ENCODE measurements at regions not wholly inside any gene's neighbourhood (a gene's known extent, or its start where the extent isn't known, plus 50 kb on each side); places are given as distances from the start of the nearest gene placed in this dataset.

GRCh38 chr6:21312118-21312517, 281.4 kb upstream of the SOX4 start:
- DNase-seq (ENCODE audit: extremely low read depth, insufficient read length): no peak
- Histone ChIP-seq H3K4me3 (replicated peaks; ENCODE audit: low read depth, low read length) (no peak overlapping the region), H3K27me3 (replicated peaks; ENCODE audit: control insufficient read depth, insufficient read depth, low read length) (no peaks in the 10 kb centered on the region), H3K36me3 (ENCODE audit: control insufficient read depth, insufficient read depth, low read length) (no peaks in the 10 kb centered on the region)
- TF ChIP-seq, protein P1, sequence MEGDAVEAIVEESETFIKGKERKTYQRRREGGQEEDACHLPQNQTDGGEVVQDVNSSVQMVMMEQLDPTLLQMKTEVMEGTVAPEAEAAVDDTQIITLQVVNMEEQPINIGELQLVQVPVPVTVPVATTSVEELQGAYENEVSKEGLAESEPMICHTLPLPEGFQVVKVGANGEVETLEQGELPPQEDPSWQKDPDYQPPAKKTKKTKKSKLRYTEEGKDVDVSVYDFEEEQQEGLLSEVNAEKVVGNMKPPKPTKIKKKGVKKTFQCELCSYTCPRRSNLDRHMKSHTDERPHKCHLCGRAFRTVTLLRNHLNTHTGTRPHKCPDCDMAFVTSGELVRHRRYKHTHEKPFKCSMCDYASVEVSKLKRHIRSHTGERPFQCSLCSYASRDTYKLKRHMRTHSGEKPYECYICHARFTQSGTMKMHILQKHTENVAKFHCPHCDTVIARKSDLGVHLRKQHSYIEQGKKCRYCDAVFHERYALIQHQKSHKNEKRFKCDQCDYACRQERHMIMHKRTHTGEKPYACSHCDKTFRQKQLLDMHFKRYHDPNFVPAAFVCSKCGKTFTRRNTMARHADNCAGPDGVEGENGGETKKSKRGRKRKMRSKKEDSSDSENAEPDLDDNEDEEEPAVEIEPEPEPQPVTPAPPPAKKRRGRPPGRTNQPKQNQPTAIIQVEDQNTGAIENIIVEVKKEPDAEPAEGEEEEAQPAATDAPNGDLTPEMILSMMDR (IDR thresholded peaks at IDR 0.05; ENCODE audit: insufficient read depth, low read length, poor library complexity, severe bottlenecking): no peak

GRCh38 chr6:21317642-21318041, 275.9 kb upstream of the SOX4 start:
- Histone ChIP-seq H3K36me3 (ENCODE audit: control insufficient read depth, insufficient read depth, low read length) (no peaks in the 10 kb centered on the region), H3K27me3 (replicated peaks; ENCODE audit: control insufficient read depth, insufficient read depth, low read length) (no peaks in the 10 kb centered on the region), H3K4me3 (replicated peaks; ENCODE audit: low read depth, low read length) (no peak overlapping the region)
- TF ChIP-seq, protein P1 (IDR thresholded peaks at IDR 0.05; ENCODE audit: insufficient read depth, low read length, poor library complexity, severe bottlenecking): no peak
- DNase-seq (ENCODE audit: extremely low read depth, insufficient read length): no peak

- TF ChIP-seq, protein P1 (IDR thresholded peaks at IDR 0.05; ENCODE audit: insufficient read depth, low read length, poor library complexity, severe bottlenecking): no peak
- DNase-seq (ENCODE audit: extremely low read depth, insufficient read length): no peak
- no peaks in the 10 kb centered on the region for H3K27me3 ChIP-seq (replicated peaks; ENCODE audit: control insufficient read depth, insufficient read depth, low read length)
- H3K4me3 ChIP-seq (replicated peaks; ENCODE audit: low read depth, low read length): no peak overlapping the region
- no peaks in the 10 kb centered on the region for H3K36me3 ChIP-seq (ENCODE audit: control insufficient read depth, insufficient read depth, low read length)
Measured at GRCh38 chr6:21321076-21321475, 272.5 kb upstream of the SOX4 start.

DNA sequence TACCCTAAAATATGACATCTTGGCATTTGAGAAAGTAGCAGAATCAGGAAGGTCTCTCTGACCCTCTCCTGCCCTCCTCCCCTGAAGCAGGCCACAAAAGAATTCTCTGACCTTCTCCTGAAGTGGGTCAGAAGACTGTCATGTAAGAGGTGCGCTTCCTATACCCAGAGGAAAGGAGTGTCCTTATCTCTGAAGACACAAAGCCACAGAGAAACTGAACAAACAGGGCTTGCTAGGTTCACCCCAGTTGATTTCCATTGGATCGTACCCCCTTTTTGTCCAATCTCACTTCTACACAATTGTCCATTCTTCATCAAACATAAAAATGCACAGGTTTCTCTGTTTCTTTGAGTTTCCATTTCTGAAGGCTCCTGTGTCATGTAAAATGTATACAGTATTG, 272.0 kb upstream of the SOX4 start:
- H3K4me3 ChIP-seq (replicated peaks; ENCODE audit: low read depth, low read length): no peak overlapping the region
- no peak for DNase-seq (ENCODE audit: extremely low read depth, insufficient read length)
- H3K36me3 ChIP-seq (ENCODE audit: control insufficient read depth, insufficient read depth, low read length): no peaks in the 10 kb centered on the region
- TF ChIP-seq, protein P1 (IDR thresholded peaks at IDR 0.05; ENCODE audit: insufficient read depth, low read length, poor library complexity, severe bottlenecking): no peak
- H3K27me3 ChIP-seq (replicated peaks; ENCODE audit: control insufficient read depth, insufficient read depth, low read length): no peaks in the 10 kb centered on the region

DNA sequence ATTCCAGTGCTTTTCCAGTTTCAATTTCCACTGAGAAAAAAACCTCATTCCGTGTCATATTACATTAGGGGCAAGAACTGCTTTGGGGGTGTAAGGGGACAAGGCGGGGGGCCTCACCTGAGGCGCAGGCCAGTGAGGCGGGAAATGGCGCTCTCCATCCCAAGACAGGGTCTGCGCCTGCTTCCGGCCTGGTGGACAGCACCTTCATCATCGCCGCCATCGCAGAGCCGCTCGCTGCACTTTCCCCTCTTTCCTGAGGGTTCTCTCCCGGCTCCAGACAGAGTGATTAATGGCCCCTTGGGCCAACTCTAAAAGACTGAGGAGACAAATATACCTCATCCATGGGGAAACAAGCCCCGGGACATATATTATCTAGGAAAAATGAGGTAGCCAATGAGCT, 270.0 kb upstream of the SOX4 start:
- H3K4me3 ChIP-seq (replicated peaks; ENCODE audit: low read depth, low read length): no peak overlapping the region
- TF ChIP-seq, protein P1 (IDR thresholded peaks at IDR 0.05; ENCODE audit: insufficient read depth, low read length, poor library complexity, severe bottlenecking): no peak
- DNase-seq (ENCODE audit: extremely low read depth, insufficient read length): no peak
- no peaks in the 10 kb centered on the region for H3K36me3 ChIP-seq (ENCODE audit: control insufficient read depth, insufficient read depth, low read length)
- no peaks in the 10 kb centered on the region for H3K27me3 ChIP-seq (replicated peaks; ENCODE audit: control insufficient read depth, insufficient read depth, low read length)

- no peak for DNase-seq (ENCODE audit: extremely low read depth, insufficient read length)
Measured at GRCh38 chr6:21325201-21325856, 268.2 kb upstream of the SOX4 start.

More at GRCh38 chr6:21325201-21325856, 268.2 kb upstream of the SOX4 start:
- TF ChIP-seq, protein P1 (IDR thresholded peaks at IDR 0.05; ENCODE audit: insufficient read depth, low read length, poor library complexity, severe bottlenecking): no peak
- Histone ChIP-seq H3K36me3 (ENCODE audit: control insufficient read depth, insufficient read depth, low read length) (no peaks in the 10 kb centered on the region), H3K4me3 (replicated peaks; ENCODE audit: low read depth, low read length) (no peak overlapping the region), H3K27me3 (replicated peaks; ENCODE audit: control insufficient read depth, insufficient read depth, low read length) (no peaks in the 10 kb centered on the region)
